A549 (cell line): ENCODE measurements at regions not wholly inside any gene's neighbourhood (a gene's known extent, or its start where the extent isn't known, plus 50 kb on each side); places are given as distances from the start of the nearest gene placed in this dataset.

Experiments used
- BHLHE40 ChIP-seq: IDR thresholded peaks from 2 replicates; pipeline ENCODE4 v1.6.1; 2012; ENCODE audit warnings: low read depth, low read length, inconsistent platforms
- CHD2 ChIP-seq: fragments of 150-350 bp; IDR thresholded peaks from 2 replicates; pipeline ENCODE4 v1.6.1; 2014; ENCODE audit warnings: low read length; ENCODE audit not compliant: partially characterized antibody
- JUNB ChIP-seq: fragments of >200 bp; sonication (Bioruptor Twin); formaldehyde crosslinking; IDR thresholded peaks from 2 replicates; pipeline ENCODE4 v1.6.1; 2016
- POLR2A ChIP-seq: IDR thresholded peaks from 2 replicates; pipeline ENCODE4 v1.6.1; 2012; ENCODE audit warnings: mild to moderate bottlenecking, low read length
- TF ChIP-seq, protein P1 (sequence below): fragments of >200 bp; sonication (Bioruptor Twin); formaldehyde crosslinking; IDR thresholded peaks from 3 replicates; pipeline ENCODE4 v1.5.1; 2016
- TF ChIP-seq, protein P2 (sequence below): fragments of >200 bp; sonication (Bioruptor Twin); formaldehyde crosslinking; IDR thresholded peaks from 2 replicates; pipeline ENCODE4 v1.6.1; 2016

DNA sequence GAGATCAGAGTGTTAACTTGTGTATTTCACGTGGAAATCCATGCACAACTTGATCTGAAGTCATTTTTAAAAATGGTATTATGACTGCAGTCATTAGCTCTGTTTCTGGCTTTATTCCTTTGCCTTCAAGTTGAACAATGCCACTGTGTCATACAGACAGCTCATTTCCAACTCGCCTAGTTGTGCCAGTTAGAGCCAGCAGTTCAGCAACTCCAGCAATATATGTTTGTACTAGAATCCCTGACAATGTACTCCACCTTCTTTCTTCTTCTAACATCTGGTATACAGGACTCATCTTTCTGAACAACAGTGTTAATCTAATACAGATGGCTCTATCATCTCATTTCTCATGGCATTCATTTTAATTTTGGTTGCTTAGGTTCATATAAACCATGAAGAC is 418.3 kb upstream of the POU3F2 start:
- TF ChIP-seq, protein P1, sequence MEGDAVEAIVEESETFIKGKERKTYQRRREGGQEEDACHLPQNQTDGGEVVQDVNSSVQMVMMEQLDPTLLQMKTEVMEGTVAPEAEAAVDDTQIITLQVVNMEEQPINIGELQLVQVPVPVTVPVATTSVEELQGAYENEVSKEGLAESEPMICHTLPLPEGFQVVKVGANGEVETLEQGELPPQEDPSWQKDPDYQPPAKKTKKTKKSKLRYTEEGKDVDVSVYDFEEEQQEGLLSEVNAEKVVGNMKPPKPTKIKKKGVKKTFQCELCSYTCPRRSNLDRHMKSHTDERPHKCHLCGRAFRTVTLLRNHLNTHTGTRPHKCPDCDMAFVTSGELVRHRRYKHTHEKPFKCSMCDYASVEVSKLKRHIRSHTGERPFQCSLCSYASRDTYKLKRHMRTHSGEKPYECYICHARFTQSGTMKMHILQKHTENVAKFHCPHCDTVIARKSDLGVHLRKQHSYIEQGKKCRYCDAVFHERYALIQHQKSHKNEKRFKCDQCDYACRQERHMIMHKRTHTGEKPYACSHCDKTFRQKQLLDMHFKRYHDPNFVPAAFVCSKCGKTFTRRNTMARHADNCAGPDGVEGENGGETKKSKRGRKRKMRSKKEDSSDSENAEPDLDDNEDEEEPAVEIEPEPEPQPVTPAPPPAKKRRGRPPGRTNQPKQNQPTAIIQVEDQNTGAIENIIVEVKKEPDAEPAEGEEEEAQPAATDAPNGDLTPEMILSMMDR: no peak
- TF ChIP-seq POLR2A (no peak), CHD2 (no peak), BHLHE40 (no peak), JUNB (no peak)
- TF ChIP-seq, protein P2, sequence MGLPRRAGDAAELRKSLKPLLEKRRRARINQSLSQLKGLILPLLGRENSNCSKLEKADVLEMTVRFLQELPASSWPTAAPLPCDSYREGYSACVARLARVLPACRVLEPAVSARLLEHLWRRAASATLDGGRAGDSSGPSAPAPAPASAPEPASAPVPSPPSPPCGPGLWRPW: no peak
